ENCODE measurements at regions not wholly inside any gene's neighbourhood (a gene's known extent, or its start where the extent isn't known, plus 50 kb on each side); places are given as distances from the start of the nearest gene placed in this dataset.
"Not testable (repeated sequence)": the region's sequence is repeated elsewhere in the genome, so short reads cannot be mapped to it uniquely, and the experiment has no call there.

- DNase-seq (ENCODE audit: low spot score), result no peak
These were observed 1241.5 kb upstream of the WWC1 start for GRCh38 chr5:167049771-167050567.

GRCh38 chr5:167050568-167051401 lies 1240.7 kb upstream of the WWC1 start:
- no peak for DNase-seq (ENCODE audit: low spot score)

GRCh38 chr5:167051402-167051768 lies 1240.1 kb upstream of the WWC1 start:
- DNase-seq (ENCODE audit: low spot score), result no peak

- DNase-seq (ENCODE audit: low spot score), result no peak
These were observed 1238.7 kb upstream of the WWC1 start for GRCh38 chr5:167052791-167053190.

GRCh38 chr5:167057665-167058064 lies 1233.8 kb upstream of the WWC1 start:
- DNase-seq (ENCODE audit: low spot score), result no peak

- DNase-seq (ENCODE audit: low spot score), result no peak
These were observed 1229.8 kb upstream of the WWC1 start for GRCh38 chr5:167061695-167062094.

GRCh38 chr5:167063116-167063515 lies 1228.3 kb upstream of the WWC1 start:
- no peak for DNase-seq (ENCODE audit: low spot score)

- no peak for DNase-seq (ENCODE audit: low spot score)
These were observed 1227.7 kb upstream of the WWC1 start for GRCh38 chr5:167063788-167064187.

- no peak for DNase-seq (ENCODE audit: low spot score)
These were observed 1227.2 kb upstream of the WWC1 start for GRCh38 chr5:167064198-167064776.

GRCh38 chr5:167065794-167066193 lies 1225.7 kb upstream of the WWC1 start:
- no peak for DNase-seq (ENCODE audit: low spot score)

GRCh38 chr5:167071981-167072610 lies 1219.3 kb upstream of the WWC1 start:
- no peak for DNase-seq (ENCODE audit: low spot score)

- no peak for DNase-seq (ENCODE audit: low spot score)
These were observed 1209.9 kb upstream of the WWC1 start for GRCh38 chr5:167081561-167081960.

GRCh38 chr5:167096816-167097215 lies 1194.6 kb upstream of the WWC1 start:
- no peak for DNase-seq (ENCODE audit: low spot score)

GRCh38 chr5:167104351-167104750 lies 1187.1 kb upstream of the WWC1 start:
- DNase-seq (ENCODE audit: low spot score), result no peak

- no peak for DNase-seq (ENCODE audit: low spot score)
These were observed 1185.5 kb upstream of the WWC1 start for GRCh38 chr5:167105941-167106340.

- DNase-seq (ENCODE audit: low spot score), result no peak
These were observed 1183.8 kb upstream of the WWC1 start for GRCh38 chr5:167107684-167108083.

GRCh38 chr5:167108266-167108665 lies 1183.2 kb upstream of the WWC1 start:
- DNase-seq (ENCODE audit: low spot score), result not testable (repeated sequence)

- DNase-seq (ENCODE audit: low spot score), result no peak
These were observed 1178.9 kb upstream of the WWC1 start for GRCh38 chr5:167112556-167112955.

GRCh38 chr5:167122267-167122666 lies 1169.2 kb upstream of the WWC1 start:
- no peak for DNase-seq (ENCODE audit: low spot score)

GRCh38 chr5:167123126-167123525 lies 1168.3 kb upstream of the WWC1 start:
- DNase-seq (ENCODE audit: low spot score), result no peak

GRCh38 chr5:167128581-167128980 lies 1162.9 kb upstream of the WWC1 start:
- DNase-seq (ENCODE audit: low spot score), result no peak

GRCh38 chr5:167140548-167141291 lies 1150.7 kb upstream of the WWC1 start:
- no peak for DNase-seq (ENCODE audit: low spot score)

Measured in GM03348 (cell line).